GM12891 (cell line): ENCODE measurements at regions not wholly inside any gene's neighbourhood (a gene's known extent, or its start where the extent isn't known, plus 50 kb on each side); places are given as distances from the start of the nearest gene placed in this dataset.

Source experiments
- DNase-seq: peaks from one replicate; pipeline ENCODE4 v3.0.0; 2011; ENCODE audit warnings: low spot score; ENCODE audit not compliant: insufficient read length
- FAIRE-seq: peaks from 2 replicates; lab custom pipeline; 2011; peaks lifted over from hg19 to GRCh38; lab: Jason Lieb, UNC
- PAX5 ChIP-seq: IDR thresholded peaks from 2 replicates; pipeline ENCODE4 v1.6.1; 2011; ENCODE audit warnings: low read length, moderate library complexity, mild to moderate bottlenecking; ENCODE audit not compliant: insufficient read depth, severe bottlenecking
- POLR2A ChIP-seq: IDR thresholded peaks from 2 replicates; pipeline ENCODE4 v1.6.1; 2011; ENCODE audit warnings: low read depth, low read length, control low read depth
- POLR2AphosphoS5 ChIP-seq: IDR thresholded peaks from 2 replicates; pipeline ENCODE4 v1.6.1; 2011; ENCODE audit warnings: low read depth, low read length, control low read depth
- POU2F2 ChIP-seq: IDR thresholded peaks from 2 replicates; pipeline ENCODE4 v1.6.1; 2011; ENCODE audit warnings: low read depth, mild to moderate bottlenecking, control low read depth, low read length, moderate library complexity
- SPI1 ChIP-seq: IDR thresholded peaks from 2 replicates; pipeline ENCODE4 v1.6.1; 2011; ENCODE audit warnings: low read depth, low read length, control low read depth
- TAF1 ChIP-seq: IDR thresholded peaks from 2 replicates; pipeline ENCODE4 v1.6.1; 2011; ENCODE audit warnings: low read depth, low read length, control low read depth

DNA sequence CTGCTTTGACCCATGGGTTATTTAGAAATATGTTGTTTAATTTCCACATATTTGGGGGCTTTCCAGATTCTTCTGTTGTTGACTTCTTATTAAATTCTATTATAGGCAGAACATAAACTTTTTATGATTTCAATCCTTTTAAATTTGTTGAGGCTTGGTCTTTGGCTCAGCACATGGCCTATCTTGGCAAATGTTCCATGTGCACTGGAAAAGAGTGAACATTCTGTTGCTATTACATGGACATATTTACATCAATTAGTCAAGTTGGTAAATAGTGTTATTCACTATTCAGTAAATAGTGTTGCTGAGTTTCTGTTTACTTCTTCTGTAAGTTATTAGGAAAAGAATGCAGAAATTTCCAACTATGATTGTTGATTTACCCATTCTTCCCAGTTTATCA is 75.4 kb downstream of the ETS2 start:
- TF ChIP-seq TAF1: no peak
- no peak for TF ChIP-seq POLR2AphosphoS5
- TF ChIP-seq SPI1: no peak
- TF ChIP-seq PAX5: no peak
- TF ChIP-seq POLR2A: no peak
- TF ChIP-seq POU2F2: no peak
- FAIRE-seq (no peak), DNase-seq (no peak)

DNA sequence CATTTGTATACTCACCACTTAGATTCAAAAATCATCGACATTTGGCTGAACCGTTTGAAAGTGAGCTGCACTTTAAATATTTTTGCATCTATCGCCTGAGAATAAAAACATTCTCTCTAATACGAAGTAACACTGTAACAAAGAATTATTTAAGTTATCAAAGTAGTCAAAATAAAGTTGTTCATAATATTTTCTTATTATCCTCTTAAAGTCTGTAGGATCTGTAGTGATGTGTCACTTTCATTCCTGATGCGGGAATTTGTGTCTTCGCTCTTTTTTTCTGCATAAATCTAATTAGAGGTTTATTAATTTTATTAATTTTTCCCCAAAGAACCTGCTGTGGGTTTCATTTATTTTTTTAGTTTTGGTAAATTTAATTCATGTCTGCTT is 74.8 kb downstream of the ETS2 start:
- DNase-seq (no peak), FAIRE-seq (no peak)
- no peak for TF ChIP-seq SPI1
- no peak for TF ChIP-seq POLR2A

DNA sequence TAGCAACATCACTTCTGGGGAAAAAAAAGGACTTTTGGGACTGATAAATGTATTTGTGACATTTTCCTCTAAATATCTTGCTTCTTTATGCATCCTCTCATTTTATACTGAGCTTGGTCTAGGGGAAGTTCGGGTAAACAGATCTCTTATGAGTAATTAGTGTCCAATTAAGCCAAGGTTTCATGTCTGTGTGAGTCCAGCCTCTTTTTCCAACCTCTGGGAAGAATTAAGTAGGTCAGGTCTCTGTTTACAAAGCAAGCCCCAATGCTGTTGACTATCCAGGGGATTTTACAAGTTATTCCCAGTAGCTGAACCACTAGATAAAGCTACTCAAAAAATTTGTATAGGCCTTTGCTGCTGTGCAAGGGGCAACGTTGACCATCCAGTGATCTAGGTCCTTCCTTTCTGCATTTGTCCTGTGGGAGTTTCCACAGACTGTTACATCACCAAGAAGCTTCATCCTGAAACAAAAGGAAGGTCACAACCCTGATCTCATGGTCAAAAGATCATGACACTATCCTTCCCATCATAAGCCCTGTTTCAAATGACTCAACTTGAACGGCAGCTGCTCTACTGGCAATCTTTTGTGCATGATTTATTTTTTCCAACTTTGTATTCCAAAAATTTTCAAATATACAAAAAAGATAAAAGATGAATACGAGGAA is 74.3 kb downstream of the ETS2 start:
- FAIRE-seq: no peak
- TF ChIP-seq TAF1 (no peak), POLR2AphosphoS5 (no peak), SPI1 (no peak), POU2F2 (no peak), POLR2A (no peak), PAX5 (no peak)
- no peak for DNase-seq

DNA sequence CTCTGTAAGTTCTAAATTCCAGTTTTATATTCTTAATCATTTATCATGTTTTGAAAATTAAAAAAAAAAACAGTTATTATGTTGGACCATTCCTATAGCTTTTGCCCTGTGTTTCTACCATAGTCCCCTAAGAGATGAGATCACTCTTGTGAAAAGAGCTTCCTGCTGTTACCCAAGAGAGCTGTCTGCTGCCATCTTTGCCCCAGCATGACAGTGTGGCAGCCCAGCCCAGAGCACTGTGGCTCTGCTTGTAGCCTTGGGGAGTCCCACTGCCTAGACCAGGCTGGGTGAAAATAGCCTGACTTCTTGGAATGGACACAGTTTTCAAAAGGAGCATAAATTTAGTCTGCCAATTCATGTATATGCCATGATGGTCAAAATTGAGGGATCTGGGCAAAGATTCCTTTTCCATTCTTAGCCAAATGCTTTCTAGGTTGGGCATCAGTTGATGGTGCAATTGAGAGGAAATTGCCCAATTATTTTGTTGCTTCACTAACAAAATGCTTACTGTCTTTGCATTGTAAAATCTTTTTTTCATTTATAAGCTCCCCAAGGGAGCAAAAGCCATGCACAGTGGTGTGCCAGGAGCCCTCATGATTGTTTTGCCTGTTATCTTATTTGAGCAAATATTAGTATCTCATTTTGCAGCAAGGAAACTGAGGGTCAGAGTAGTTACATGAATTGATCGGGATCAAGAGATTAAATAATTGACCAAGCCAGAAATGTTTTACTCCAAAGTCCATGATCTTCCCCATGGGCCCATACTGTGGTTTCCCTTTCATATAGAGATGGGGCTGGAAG is 72.8 kb downstream of the ETS2 start:
- no peak for FAIRE-seq
- DNase-seq: no peak
- TF ChIP-seq POU2F2 (no peak), SPI1 (no peak), POLR2A (no peak), PAX5 (no peak), POLR2AphosphoS5 (no peak), TAF1 (no peak)

DNA sequence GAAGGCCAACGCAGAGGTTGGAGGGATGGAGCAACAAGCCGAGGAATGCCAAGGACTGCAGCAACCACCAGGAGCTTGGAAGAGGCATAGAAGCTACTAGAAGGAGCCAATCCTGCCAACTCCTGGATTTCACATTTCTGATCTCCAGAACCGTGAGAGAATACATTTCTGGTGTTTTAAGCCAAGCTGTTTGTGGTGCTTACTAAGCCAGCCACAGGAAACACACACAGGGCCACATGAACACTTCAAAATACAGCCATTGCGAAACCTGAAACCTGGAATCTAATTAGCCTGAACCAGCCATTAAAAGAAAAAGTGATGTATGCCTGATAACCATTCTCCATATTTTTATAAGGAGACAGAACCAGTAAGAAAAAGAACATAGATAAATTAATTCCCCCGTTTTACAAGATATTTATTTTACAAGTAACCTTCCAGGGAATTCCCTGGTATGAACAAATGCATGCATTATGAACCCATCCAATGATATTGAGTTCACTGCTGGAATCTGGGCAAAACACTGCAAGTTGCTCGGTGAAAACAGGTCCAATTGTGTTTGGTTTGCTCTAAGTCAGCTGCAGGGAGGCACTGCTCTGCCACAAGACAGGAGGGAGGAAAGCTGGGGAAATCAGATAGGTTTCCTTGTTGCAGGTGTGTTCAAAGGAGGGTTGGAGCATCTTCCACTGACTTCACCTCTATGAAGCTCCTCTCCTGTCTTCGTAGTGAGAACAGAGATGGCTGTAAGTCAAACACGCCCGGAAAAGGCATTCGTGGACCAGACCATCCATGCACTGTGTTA is 70.2 kb downstream of the ETS2 start:
- no peak for FAIRE-seq
- TF ChIP-seq POLR2A (no peak), POLR2AphosphoS5 (no peak), SPI1 (no peak), POU2F2 (no peak), TAF1 (no peak), PAX5 (no peak)
- no peak for DNase-seq
